ENCODE measurements at regions not wholly inside any gene's neighbourhood (a gene's known extent, or its start where the extent isn't known, plus 50 kb on each side); places are given as distances from the start of the nearest gene placed in this dataset.

DNA sequence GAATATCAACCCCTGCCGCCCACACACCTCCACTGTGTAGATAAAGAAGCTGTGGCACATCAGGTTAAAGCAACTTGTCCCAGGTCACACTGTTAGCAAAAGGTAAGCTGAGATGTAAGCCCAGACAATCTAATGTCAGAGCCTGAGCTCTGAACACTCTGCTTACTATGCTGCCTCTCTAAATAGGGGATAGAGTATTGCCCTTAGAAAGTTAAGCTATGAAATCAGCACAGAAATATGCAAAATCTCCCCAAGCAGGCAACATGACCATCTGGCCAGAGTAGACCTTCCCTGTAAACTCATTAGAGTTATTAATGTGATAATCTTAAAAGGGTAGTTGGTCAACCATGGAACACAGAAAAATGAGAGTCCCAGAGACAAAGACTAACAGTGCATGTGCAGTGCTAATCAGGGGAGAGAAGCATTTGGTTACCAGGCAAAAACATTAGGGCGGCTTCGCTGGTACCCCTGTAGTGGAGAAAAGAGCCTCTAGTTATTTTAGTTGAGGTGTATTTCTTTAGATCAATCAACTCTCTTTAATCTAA is 171.0 kb downstream of the BTG1 start:
- no peak overlapping the region for H3K27ac ChIP-seq (replicated peaks)
- DNase-seq (ENCODE audit: low read depth in 1 of 2, low spot score in 1 of 2), result no peak
- H3K27me3 ChIP-seq (ENCODE audit: insufficient read depth, poor library complexity, severe bottlenecking), result no peaks in the 10 kb centered on the region
- H3K4me3 ChIP-seq (replicated peaks; ENCODE audit: insufficient read depth, low read length), result no peak overlapping the region
- TF ChIP-seq POLR2AphosphoS5 (IDR thresholded peaks at IDR 0.05; ENCODE audit: low read depth) (no peak), REST (IDR thresholded peaks at IDR 0.05; ENCODE audit: insufficient replicate concordance, low read depth) (no peak), SPI1 (IDR thresholded peaks at IDR 0.05; ENCODE audit: borderline replicate concordance, low read depth) (no peak), GABPA (IDR thresholded peaks at IDR 0.05; ENCODE audit: low read depth) (no peak), CTCF (IDR thresholded peaks at IDR 0.05; ENCODE audit: insufficient read depth, low read length) (no peak)

GRCh38 chr12:91973813-91974212 is 171.8 kb downstream of the BTG1 start:
- no peaks in the 10 kb centered on the region for H3K27me3 ChIP-seq (ENCODE audit: insufficient read depth, poor library complexity, severe bottlenecking)
- no peak for TF ChIP-seq CTCF (IDR thresholded peaks at IDR 0.05; ENCODE audit: insufficient read depth, low read length)
- TF ChIP-seq POLR2AphosphoS5 (IDR thresholded peaks at IDR 0.05; ENCODE audit: low read depth), result no peak
- TF ChIP-seq REST (IDR thresholded peaks at IDR 0.05; ENCODE audit: insufficient replicate concordance, low read depth), result no peak
- no peak for TF ChIP-seq SPI1 (IDR thresholded peaks at IDR 0.05; ENCODE audit: borderline replicate concordance, low read depth)
- TF ChIP-seq GABPA (IDR thresholded peaks at IDR 0.05; ENCODE audit: low read depth), result no peak
- H3K4me3 ChIP-seq (replicated peaks; ENCODE audit: insufficient read depth, low read length), result no peak overlapping the region
- no peak for DNase-seq (ENCODE audit: low read depth in 1 of 2, low spot score in 1 of 2)
- no peak overlapping the region for H3K27ac ChIP-seq (replicated peaks)

DNA sequence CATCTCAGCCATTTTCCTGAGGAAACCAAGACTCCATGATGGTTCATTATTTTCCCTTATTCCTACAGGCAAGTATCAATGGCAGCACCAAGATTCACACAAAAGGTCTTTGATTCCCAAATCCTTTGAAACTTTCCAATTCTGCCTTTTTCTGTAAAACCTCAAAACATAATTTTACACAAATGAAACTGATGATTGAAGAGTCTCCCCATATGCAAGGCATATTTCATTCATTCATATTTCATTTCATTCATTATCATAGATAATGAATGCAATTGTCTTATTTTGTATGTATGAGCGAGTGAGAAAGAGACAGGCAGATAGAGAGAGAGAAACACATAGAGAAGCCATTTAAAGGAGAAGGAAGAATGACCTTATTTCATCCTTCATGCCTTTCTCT is 172.8 kb downstream of the BTG1 start:
- no peak for DNase-seq (ENCODE audit: low read depth in 1 of 2, low spot score in 1 of 2)
- Histone ChIP-seq H3K4me3 (replicated peaks; ENCODE audit: insufficient read depth, low read length) (no peak overlapping the region), H3K27ac (replicated peaks) (no peak overlapping the region), H3K27me3 (ENCODE audit: insufficient read depth, poor library complexity, severe bottlenecking) (no peaks in the 10 kb centered on the region)
- TF ChIP-seq POLR2AphosphoS5 (IDR thresholded peaks at IDR 0.05; ENCODE audit: low read depth), result no peak

GRCh38 chr12:91968777-91969171 is 176.9 kb downstream of the BTG1 start:
- DNase-seq (ENCODE audit: low read depth in 1 of 2, low spot score in 1 of 2), result no peak
- Histone ChIP-seq H3K27ac (replicated peaks) (no peak overlapping the region), H3K27me3 (ENCODE audit: insufficient read depth, poor library complexity, severe bottlenecking) (no peaks in the 10 kb centered on the region), H3K4me3 (replicated peaks; ENCODE audit: insufficient read depth, low read length) (no peak overlapping the region)
- TF ChIP-seq SPI1 (IDR thresholded peaks at IDR 0.05; ENCODE audit: borderline replicate concordance, low read depth), result no peak
- TF ChIP-seq CTCF (IDR thresholded peaks at IDR 0.05; ENCODE audit: insufficient read depth, low read length), result no peak
- TF ChIP-seq POLR2AphosphoS5 (IDR thresholded peaks at IDR 0.05; ENCODE audit: low read depth), result no peak
- TF ChIP-seq REST (IDR thresholded peaks at IDR 0.05; ENCODE audit: insufficient replicate concordance, low read depth), result no peak
- no peak for TF ChIP-seq GABPA (IDR thresholded peaks at IDR 0.05; ENCODE audit: low read depth)
